ENCODE measurements at regions not wholly inside any gene's neighbourhood (a gene's known extent, or its start where the extent isn't known, plus 50 kb on each side); places are given as distances from the start of the nearest gene placed in this dataset.

DNA sequence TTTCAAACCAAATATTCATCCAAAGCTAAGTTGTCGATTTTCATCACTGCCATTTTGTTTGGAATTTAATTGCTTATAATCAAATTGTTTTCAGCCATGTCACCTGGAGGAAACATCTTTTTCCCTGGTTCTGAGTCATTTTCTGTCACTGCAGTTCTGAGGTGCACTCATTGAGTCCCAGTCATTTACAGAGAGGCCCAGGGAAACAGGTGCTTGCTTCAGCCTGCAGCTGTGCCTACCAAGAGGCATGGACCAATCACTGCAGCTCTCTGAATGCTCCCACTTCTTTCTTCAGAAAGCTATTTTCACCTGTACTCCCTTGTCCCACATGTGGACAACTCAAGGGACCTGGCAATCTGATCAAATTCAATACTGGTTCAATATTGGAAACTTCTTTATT is 308.1 kb downstream of the COG6 start:
- no peak for DNase-seq
- intact Hi-C loops (cut with DNase I), result no loop called here
- H3K4me1 ChIP-seq, result no peaks in the 10 kb centered on the region
- no peaks in the 10 kb centered on the region for H3K36me3 ChIP-seq
- TF ChIP-seq, protein P1, sequence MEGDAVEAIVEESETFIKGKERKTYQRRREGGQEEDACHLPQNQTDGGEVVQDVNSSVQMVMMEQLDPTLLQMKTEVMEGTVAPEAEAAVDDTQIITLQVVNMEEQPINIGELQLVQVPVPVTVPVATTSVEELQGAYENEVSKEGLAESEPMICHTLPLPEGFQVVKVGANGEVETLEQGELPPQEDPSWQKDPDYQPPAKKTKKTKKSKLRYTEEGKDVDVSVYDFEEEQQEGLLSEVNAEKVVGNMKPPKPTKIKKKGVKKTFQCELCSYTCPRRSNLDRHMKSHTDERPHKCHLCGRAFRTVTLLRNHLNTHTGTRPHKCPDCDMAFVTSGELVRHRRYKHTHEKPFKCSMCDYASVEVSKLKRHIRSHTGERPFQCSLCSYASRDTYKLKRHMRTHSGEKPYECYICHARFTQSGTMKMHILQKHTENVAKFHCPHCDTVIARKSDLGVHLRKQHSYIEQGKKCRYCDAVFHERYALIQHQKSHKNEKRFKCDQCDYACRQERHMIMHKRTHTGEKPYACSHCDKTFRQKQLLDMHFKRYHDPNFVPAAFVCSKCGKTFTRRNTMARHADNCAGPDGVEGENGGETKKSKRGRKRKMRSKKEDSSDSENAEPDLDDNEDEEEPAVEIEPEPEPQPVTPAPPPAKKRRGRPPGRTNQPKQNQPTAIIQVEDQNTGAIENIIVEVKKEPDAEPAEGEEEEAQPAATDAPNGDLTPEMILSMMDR (IDR thresholded peaks at IDR 0.05), result no peak
- no peak overlapping the region for H3K4me3 ChIP-seq
- no peak for FAIRE-seq
- no peak for ATAC-seq
- no peaks in the 10 kb centered on the region for H3K9me3 ChIP-seq
- no peaks in the 10 kb centered on the region for H3K27me3 ChIP-seq
- 82 to 85% methylated on average over 1 of the region's 1 CpG for WGBS, 2 donors
- H3K27ac ChIP-seq, result no peak overlapping the region

DNA sequence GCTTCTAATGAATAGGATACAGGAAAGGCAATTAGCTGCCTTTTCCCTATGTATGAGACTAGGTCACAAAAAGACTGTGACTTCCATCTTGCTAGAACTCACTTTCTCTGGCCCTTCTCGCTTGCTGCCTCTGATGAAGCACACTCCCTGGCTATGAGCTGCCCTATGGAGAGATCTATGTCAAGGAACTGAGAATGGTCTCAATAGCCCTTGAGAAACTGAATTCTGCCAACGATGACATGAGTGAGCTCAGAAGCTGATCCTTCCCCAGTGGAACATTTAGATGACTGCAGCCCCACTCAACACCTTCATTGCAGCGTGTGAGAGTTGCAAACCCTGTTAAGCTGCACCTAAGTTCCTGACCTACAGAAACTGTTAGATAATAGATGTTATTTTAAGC is 309.8 kb downstream of the COG6 start:
- no peak for DNase-seq
- Histone ChIP-seq H3K27me3 (no peaks in the 10 kb centered on the region), H3K9me3 (no peaks in the 10 kb centered on the region), H3K4me3 (no peak overlapping the region), H3K27ac (no peak overlapping the region), H3K36me3 (no peaks in the 10 kb centered on the region), H3K4me1 (no peaks in the 10 kb centered on the region)
- TF ChIP-seq, protein P1 (IDR thresholded peaks at IDR 0.05), result no peak
- no peak for ATAC-seq
- intact Hi-C loops (cut with DNase I), result no loop called here
- FAIRE-seq, result no peak
- 95 to 99% methylated on average over 3 of the region's 3 CpGs for WGBS, 2 donors

DNA sequence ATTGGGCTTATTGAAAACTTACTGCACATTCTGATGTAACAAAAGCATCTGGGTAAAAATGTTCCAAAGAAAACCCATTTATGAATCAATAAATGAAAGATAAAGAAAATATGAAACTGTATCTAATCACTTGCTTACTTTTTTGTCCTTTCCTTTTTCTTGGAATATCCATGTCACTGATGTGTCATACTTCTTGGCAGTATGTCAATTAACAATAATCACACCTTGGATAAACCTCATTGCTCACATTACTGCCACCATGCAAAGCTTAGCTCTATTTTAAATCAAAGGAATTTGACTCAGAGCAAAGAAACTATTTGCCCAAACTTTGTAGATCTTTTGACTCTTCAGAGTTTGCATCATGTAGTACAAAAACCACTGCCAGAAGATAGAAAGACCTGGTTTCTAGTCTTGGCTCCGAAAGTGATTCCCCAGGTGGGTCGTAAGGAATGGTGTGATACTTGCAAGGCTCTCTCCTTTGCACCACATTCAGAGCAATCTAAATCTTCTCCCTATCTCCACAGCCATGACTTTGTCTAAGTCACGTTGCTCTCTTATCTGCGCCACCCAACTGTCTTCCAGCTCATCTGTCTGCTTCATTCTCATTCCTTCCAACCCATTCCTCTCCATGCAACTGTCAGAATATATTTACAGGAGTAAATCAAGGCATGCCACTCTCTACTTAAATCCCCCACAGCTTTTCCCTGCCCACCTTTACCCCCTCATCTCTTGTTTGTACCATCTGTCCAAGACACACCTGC is 311.9 kb downstream of the COG6 start:
- no peaks in the 10 kb centered on the region for H3K27me3 ChIP-seq
- no peaks in the 10 kb centered on the region for H3K9me3 ChIP-seq
- 82 to 88% methylated on average over 4 of the region's 4 CpGs for WGBS, 2 donors
- TF ChIP-seq, protein P1 (IDR thresholded peaks at IDR 0.05), result no peak
- DNase-seq (no peak), FAIRE-seq (no peak), ATAC-seq (peak in 2 of 4 donors; percentile 29 to 64)
- H3K4me3 ChIP-seq, result no peak overlapping the region
- no peak overlapping the region for H3K27ac ChIP-seq
- H3K4me1 ChIP-seq, result no peaks in the 10 kb centered on the region
- intact Hi-C loops (cut with DNase I), result no loop called here
- H3K36me3 ChIP-seq, result no peaks in the 10 kb centered on the region

DNA sequence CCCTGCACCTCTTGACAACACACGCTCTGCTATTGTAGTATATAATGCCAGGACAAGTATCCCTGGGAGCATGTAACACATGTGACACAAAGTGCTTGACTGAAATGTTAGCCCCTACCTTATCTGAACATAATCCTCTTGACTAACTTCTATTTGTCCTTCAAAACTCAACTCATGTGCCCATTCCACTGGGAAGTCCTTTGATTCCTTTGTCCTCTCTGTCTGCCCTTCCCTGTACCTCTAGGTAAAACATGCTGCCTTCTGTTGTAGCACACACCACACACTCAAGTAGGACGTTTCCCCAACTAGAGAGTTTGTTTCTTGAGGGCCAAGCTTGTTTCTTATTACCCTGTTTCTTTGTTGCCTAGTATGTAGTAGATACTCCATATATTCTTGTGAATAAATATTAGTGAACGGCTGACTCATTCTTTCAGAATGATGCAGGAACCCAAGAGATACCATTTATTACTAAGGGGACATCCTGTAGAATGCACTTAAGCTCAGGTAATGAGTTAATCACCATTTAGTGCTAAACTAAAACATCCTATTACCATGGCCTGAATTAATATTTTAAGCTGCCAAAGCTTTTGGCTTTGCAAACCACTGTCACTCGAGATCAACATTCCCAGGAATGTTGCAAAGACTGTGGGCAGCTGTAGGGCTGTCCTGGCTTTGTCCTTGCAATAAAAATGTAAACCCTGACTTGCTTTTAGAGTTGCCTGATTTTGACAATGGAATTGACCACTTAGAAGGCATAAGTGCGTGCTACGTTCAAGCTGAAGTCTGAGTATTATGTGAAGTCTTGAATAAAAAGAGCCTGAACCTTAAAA is 313.4 kb downstream of the COG6 start:
- DNase-seq, result no peak
- TF ChIP-seq, protein P1 (IDR thresholded peaks at IDR 0.05), result no peak
- Histone ChIP-seq H3K27ac (no peak overlapping the region), H3K9me3 (no peaks in the 10 kb centered on the region), H3K4me1 (no peaks in the 10 kb centered on the region), H3K4me3 (no peak overlapping the region), H3K36me3 (no peaks in the 10 kb centered on the region), H3K27me3 (no peaks in the 10 kb centered on the region)
- no peak for FAIRE-seq
- 85% methylated on average over 6 of the region's 6 CpGs for WGBS, 2 donors
- no peak for ATAC-seq
- intact Hi-C loops (cut with DNase I), result no loop called here

Data from pancreas (tissue), 10 donors.